Astrocyte (in vitro differentiated cells and primary cell): ENCODE measurements at regions not wholly inside any gene's neighbourhood (a gene's known extent, or its start where the extent isn't known, plus 50 kb on each side); places are given as distances from the start of the nearest gene placed in this dataset.

Source experiments
- DNase-seq: peaks from one replicate; pipeline ENCODE4 v3.0.0-alpha.2; 2010; ENCODE audit warnings: low read depth
- FAIRE-seq: peaks from 2 replicates; lab custom pipeline; 2011; peaks lifted over from hg19 to GRCh38; lab: Jason Lieb, UNC
- H2AFZ ChIP-seq: 2 replicates; pipeline ENCODE4 v1.6.0; 2012; ENCODE audit warnings: low read depth, low read length, inconsistent platforms
- H3K27ac ChIP-seq: 2 replicates; pipeline ENCODE4 v1.5.1; 2011; ENCODE audit warnings: low read depth, low read length, inconsistent platforms
- H3K27me3 ChIP-seq: 2 replicates; pipeline ENCODE4 v1.6.0; 2011; ENCODE audit warnings: low read length, inconsistent platforms; ENCODE audit not compliant: insufficient read depth
- H3K36me3 ChIP-seq: 2 replicates; pipeline ENCODE4 v1.5.1; 2011; ENCODE audit warnings: low read length, inconsistent platforms; ENCODE audit not compliant: insufficient read depth
- H3K4me1 ChIP-seq: 2 replicates; pipeline ENCODE4 v1.5.1; 2011; ENCODE audit warnings: low read length, inconsistent platforms; ENCODE audit not compliant: insufficient read depth
- H3K4me2 ChIP-seq: 2 replicates; pipeline ENCODE4 v1.6.0; 2012; ENCODE audit warnings: low read length, inconsistent platforms
- H3K4me3 ChIP-seq: 2 replicates; pipeline ENCODE4 v1.5.1; 2011; ENCODE audit warnings: low read depth, mild to moderate bottlenecking, low read length, inconsistent platforms; ENCODE audit not compliant: insufficient read depth
- H3K79me2 ChIP-seq: 2 replicates; pipeline ENCODE4 v1.6.0; 2012; ENCODE audit warnings: mild to moderate bottlenecking, low read length, inconsistent platforms; ENCODE audit not compliant: insufficient read depth
- H3K9ac ChIP-seq: 2 replicates; pipeline ENCODE4 v1.6.0; 2012; ENCODE audit warnings: mild to moderate bottlenecking, low read length, inconsistent platforms
- H3K9me3 ChIP-seq: 2 replicates; pipeline ENCODE4 v1.5.1; 2012; ENCODE audit warnings: low read depth, mild to moderate bottlenecking, low read length, inconsistent platforms; ENCODE audit not compliant: insufficient read depth
- H4K20me1 ChIP-seq: 2 replicates; pipeline ENCODE4 v1.6.0; 2012; ENCODE audit warnings: low read length, inconsistent platforms; ENCODE audit not compliant: insufficient read depth
- H3K27ac Mint-ChIP-seq: one replicate; pipeline ENCODE4 v1.8.0; 2021; ENCODE audit warnings: mild to moderate bottlenecking, mixed read lengths; ENCODE audit not compliant: unreplicated experiment
- H3K27me3 Mint-ChIP-seq: one replicate; pipeline ENCODE4 v1.8.0; 2021; ENCODE audit warnings: low read depth, mixed read lengths; ENCODE audit not compliant: unreplicated experiment
- H3K36me3 Mint-ChIP-seq: one replicate; pipeline ENCODE4 v1.8.0; 2021; ENCODE audit warnings: low read depth, mixed read lengths; ENCODE audit not compliant: unreplicated experiment
- H3K4me1 Mint-ChIP-seq: one replicate; pipeline ENCODE4 v1.8.0; 2021; ENCODE audit warnings: low read depth, mixed read lengths; ENCODE audit not compliant: unreplicated experiment
- H3K4me3 Mint-ChIP-seq: one replicate; pipeline ENCODE4 v1.8.0; 2021; ENCODE audit warnings: mild to moderate bottlenecking, moderate library complexity, mixed read lengths; ENCODE audit not compliant: unreplicated experiment
- H3K9me3 Mint-ChIP-seq: one replicate; pipeline ENCODE4 v1.8.0; 2021; ENCODE audit warnings: mild to moderate bottlenecking, mixed read lengths; ENCODE audit not compliant: unreplicated experiment
- EZH2 ChIP-seq: IDR thresholded peaks from 2 replicates; pipeline ENCODE4 v1.6.1; 2012; ENCODE audit warnings: mild to moderate bottlenecking, low read length, inconsistent platforms; ENCODE audit not compliant: insufficient read depth
- TF ChIP-seq, protein P1 (sequence below): IDR thresholded peaks from 2 replicates; pipeline ENCODE4 v1.5.1; 2011; ENCODE audit warnings: low read depth, mild to moderate bottlenecking, inconsistent platforms, low read length, moderate library complexity; ENCODE audit not compliant: insufficient read depth

DNA sequence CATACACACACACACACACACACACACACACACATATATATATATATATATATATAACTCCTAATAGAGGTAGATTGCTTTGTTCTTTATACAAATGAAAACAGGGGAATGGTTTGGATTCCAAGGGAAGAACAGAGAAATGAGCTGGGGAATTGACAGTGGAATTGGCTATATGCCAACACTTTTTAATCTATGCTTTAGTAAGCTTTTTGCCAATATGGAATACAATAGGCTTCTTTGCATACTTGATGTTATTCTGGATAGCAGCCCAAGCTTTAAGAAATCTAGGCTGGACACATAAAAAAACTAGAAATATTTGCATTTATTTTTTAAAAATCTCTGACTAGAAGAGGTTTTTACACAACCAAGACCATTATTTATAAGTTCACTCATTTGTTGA lies 334.2 kb upstream of the MDFIC2 start:
- Histone ChIP-seq H3K36me3 (no peaks in the 10 kb centered on the region), H3K4me3 (no peak overlapping the region), H3K9me3 (no peaks in the 10 kb centered on the region), H3K27me3 (no peaks in the 10 kb centered on the region), H2AFZ (no peak overlapping the region), H4K20me1 (no peaks in the 10 kb centered on the region), H3K4me2 (no peak overlapping the region), H3K79me2 (no peaks in the 10 kb centered on the region), H3K9ac (no peak overlapping the region), H3K27ac (no peak overlapping the region), H3K4me1 (no peaks in the 10 kb centered on the region)
- no peaks in the 10 kb centered on the region for H3K9me3 Mint-ChIP-seq
- DNase-seq (no peak), FAIRE-seq (no peak)
- no peak for TF ChIP-seq EZH2
- TF ChIP-seq, protein P1, sequence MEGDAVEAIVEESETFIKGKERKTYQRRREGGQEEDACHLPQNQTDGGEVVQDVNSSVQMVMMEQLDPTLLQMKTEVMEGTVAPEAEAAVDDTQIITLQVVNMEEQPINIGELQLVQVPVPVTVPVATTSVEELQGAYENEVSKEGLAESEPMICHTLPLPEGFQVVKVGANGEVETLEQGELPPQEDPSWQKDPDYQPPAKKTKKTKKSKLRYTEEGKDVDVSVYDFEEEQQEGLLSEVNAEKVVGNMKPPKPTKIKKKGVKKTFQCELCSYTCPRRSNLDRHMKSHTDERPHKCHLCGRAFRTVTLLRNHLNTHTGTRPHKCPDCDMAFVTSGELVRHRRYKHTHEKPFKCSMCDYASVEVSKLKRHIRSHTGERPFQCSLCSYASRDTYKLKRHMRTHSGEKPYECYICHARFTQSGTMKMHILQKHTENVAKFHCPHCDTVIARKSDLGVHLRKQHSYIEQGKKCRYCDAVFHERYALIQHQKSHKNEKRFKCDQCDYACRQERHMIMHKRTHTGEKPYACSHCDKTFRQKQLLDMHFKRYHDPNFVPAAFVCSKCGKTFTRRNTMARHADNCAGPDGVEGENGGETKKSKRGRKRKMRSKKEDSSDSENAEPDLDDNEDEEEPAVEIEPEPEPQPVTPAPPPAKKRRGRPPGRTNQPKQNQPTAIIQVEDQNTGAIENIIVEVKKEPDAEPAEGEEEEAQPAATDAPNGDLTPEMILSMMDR: no peak
- H3K27me3 Mint-ChIP-seq: peaks cover 4% of the 10 kb centered on the region
- H3K27ac Mint-ChIP-seq: no peak overlapping the region
- no peak overlapping the region for H3K4me3 Mint-ChIP-seq
- no peaks in the 10 kb centered on the region for H3K4me1 Mint-ChIP-seq
- H3K36me3 Mint-ChIP-seq: no peaks in the 10 kb centered on the region

DNA sequence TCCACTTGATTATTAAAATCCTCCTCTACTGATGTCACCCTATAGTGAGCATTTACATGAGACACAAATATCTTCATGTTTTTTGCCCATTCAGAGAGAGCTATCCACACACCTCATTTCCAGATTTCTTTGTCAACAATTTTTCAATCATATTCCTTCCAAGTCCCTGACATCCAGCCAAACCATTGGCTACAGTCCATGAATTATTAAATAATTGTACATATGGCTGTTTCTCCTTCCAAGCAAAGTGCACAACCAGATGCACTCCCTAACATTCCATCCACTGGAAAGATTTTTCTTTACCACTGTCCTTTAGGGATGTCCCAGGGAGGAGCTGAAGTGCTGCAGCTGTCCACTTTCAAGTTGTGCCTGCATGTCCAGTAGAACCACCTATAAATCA lies 328.0 kb upstream of the MDFIC2 start:
- H3K4me3 Mint-ChIP-seq: no peak overlapping the region
- H3K36me3 ChIP-seq: no peaks in the 10 kb centered on the region
- no peak overlapping the region for H2AFZ ChIP-seq
- no peak for DNase-seq
- FAIRE-seq: no peak
- no peaks in the 10 kb centered on the region for H3K4me1 Mint-ChIP-seq
- no peaks in the 10 kb centered on the region for H3K9me3 ChIP-seq
- H3K79me2 ChIP-seq: no peaks in the 10 kb centered on the region
- H3K9me3 Mint-ChIP-seq: peaks cover 1% of the 10 kb centered on the region
- H3K4me2 ChIP-seq: no peak overlapping the region
- H3K27me3 Mint-ChIP-seq: no peaks in the 10 kb centered on the region
- H4K20me1 ChIP-seq: no peaks in the 10 kb centered on the region
- no peak overlapping the region for H3K4me3 ChIP-seq
- H3K36me3 Mint-ChIP-seq: no peaks in the 10 kb centered on the region
- no peaks in the 10 kb centered on the region for H3K4me1 ChIP-seq
- H3K27ac Mint-ChIP-seq: no peak overlapping the region
- H3K27ac ChIP-seq: no peak overlapping the region
- no peaks in the 10 kb centered on the region for H3K27me3 ChIP-seq
- TF ChIP-seq EZH2: no peak
- TF ChIP-seq, protein P1: no peak
- no peak overlapping the region for H3K9ac ChIP-seq

DNA sequence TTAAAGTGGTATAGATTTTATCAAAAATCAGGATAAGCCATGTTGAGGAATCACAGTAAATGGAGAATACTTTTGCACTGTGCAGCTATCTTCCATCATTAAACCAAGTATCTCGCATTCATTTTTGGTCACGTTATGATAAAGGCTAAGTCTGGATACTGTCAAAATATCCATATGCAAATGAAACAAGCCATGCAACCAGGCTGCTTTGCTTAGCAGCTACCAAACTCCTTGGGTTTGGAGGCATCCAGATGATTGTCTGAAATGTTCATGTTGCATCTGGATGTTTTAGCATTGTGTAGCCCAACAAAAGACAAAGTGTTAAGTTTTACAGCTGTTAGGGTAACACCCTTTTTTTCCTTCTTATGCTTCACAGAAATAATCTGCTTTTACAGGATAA lies 322.9 kb upstream of the MDFIC2 start:
- no peaks in the 10 kb centered on the region for H3K36me3 Mint-ChIP-seq
- Histone ChIP-seq H3K36me3 (no peaks in the 10 kb centered on the region), H2AFZ (no peak overlapping the region), H3K27me3 (no peaks in the 10 kb centered on the region), H3K9me3 (no peaks in the 10 kb centered on the region), H4K20me1 (no peaks in the 10 kb centered on the region), H3K79me2 (no peaks in the 10 kb centered on the region), H3K4me3 (no peak overlapping the region), H3K4me2 (no peak overlapping the region), H3K9ac (no peak overlapping the region), H3K4me1 (no peaks in the 10 kb centered on the region), H3K27ac (no peak overlapping the region)
- no peaks in the 10 kb centered on the region for H3K27me3 Mint-ChIP-seq
- FAIRE-seq (no peak), DNase-seq (no peak)
- H3K4me3 Mint-ChIP-seq: no peak overlapping the region
- TF ChIP-seq, protein P1: no peak
- no peak for TF ChIP-seq EZH2
- no peak overlapping the region for H3K27ac Mint-ChIP-seq
- H3K9me3 Mint-ChIP-seq: peaks cover 1% of the 10 kb centered on the region
- peaks cover 3% of the 10 kb centered on the region for H3K4me1 Mint-ChIP-seq
